ENCODE measurements at regions not wholly inside any gene's neighbourhood (a gene's known extent, or its start where the extent isn't known, plus 50 kb on each side); places are given as distances from the start of the nearest gene placed in this dataset.

GRCh38 chr5:8289779-8290178, 420.8 kb downstream of the MTRR start:
- Histone ChIP-seq H3K36me3 (no peaks in the 10 kb centered on the region), H3K4me1 (no peaks in the 10 kb centered on the region), H3K4me3 (ENCODE audit: low read depth, low read length) (no peak overlapping the region), H3K27me3 (no peaks in the 10 kb centered on the region), H3K9me3 (no peaks in the 10 kb centered on the region)
- TF ChIP-seq, protein P1, sequence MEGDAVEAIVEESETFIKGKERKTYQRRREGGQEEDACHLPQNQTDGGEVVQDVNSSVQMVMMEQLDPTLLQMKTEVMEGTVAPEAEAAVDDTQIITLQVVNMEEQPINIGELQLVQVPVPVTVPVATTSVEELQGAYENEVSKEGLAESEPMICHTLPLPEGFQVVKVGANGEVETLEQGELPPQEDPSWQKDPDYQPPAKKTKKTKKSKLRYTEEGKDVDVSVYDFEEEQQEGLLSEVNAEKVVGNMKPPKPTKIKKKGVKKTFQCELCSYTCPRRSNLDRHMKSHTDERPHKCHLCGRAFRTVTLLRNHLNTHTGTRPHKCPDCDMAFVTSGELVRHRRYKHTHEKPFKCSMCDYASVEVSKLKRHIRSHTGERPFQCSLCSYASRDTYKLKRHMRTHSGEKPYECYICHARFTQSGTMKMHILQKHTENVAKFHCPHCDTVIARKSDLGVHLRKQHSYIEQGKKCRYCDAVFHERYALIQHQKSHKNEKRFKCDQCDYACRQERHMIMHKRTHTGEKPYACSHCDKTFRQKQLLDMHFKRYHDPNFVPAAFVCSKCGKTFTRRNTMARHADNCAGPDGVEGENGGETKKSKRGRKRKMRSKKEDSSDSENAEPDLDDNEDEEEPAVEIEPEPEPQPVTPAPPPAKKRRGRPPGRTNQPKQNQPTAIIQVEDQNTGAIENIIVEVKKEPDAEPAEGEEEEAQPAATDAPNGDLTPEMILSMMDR (IDR thresholded peaks at IDR 0.05; ENCODE audit: low read depth, low read length) = no peak
- DNase-seq = no peak

- no peak for DNase-seq
- TF ChIP-seq, protein P1 (IDR thresholded peaks at IDR 0.05; ENCODE audit: low read depth, low read length) = no peak
- Histone ChIP-seq H3K27me3 (no peaks in the 10 kb centered on the region), H3K36me3 (no peaks in the 10 kb centered on the region), H3K4me3 (ENCODE audit: low read depth, low read length) (no peak overlapping the region), H3K4me1 (no peaks in the 10 kb centered on the region), H3K9me3 (no peaks in the 10 kb centered on the region)
Measured at GRCh38 chr5:8290721-8291120, 421.8 kb downstream of the MTRR start.

GRCh38 chr5:8291641-8292040, 422.7 kb downstream of the MTRR start:
- Histone ChIP-seq H3K4me1 (no peaks in the 10 kb centered on the region), H3K36me3 (no peaks in the 10 kb centered on the region), H3K4me3 (ENCODE audit: low read depth, low read length) (no peak overlapping the region), H3K9me3 (no peaks in the 10 kb centered on the region), H3K27me3 (no peaks in the 10 kb centered on the region)
- TF ChIP-seq, protein P1 (IDR thresholded peaks at IDR 0.05; ENCODE audit: low read depth, low read length) = no peak
- no peak for DNase-seq

- Histone ChIP-seq H3K36me3 (no peaks in the 10 kb centered on the region), H3K27me3 (no peaks in the 10 kb centered on the region), H3K4me3 (ENCODE audit: low read depth, low read length) (no peak overlapping the region), H3K9me3 (no peaks in the 10 kb centered on the region), H3K4me1 (no peaks in the 10 kb centered on the region)
- DNase-seq = no peak
- TF ChIP-seq, protein P1 (IDR thresholded peaks at IDR 0.05; ENCODE audit: low read depth, low read length) = no peak
Measured at GRCh38 chr5:8295141-8295540, 426.2 kb downstream of the MTRR start.

DNA sequence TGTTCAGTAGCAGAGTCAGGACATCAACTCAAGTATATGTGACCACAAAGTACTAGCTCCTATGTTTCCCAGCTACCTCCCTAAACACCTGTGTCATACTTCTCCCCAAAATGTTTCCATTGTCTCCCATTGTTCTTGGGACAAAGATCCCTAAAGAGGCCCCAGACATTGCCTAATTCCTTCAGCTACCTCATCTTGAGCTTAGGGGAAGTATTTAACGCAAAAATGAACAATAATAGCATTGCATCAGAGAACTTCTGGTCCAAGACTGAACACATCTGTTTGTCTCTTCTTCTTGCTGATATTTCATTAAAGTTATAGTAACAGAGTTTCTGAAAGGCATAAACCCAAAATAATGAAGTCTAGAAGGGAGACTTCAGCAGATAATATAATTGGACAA, 430.8 kb downstream of the MTRR start:
- TF ChIP-seq, protein P1 (IDR thresholded peaks at IDR 0.05; ENCODE audit: low read depth, low read length) = no peak
- Histone ChIP-seq H3K4me3 (ENCODE audit: low read depth, low read length) (no peak overlapping the region), H3K4me1 (no peaks in the 10 kb centered on the region), H3K27me3 (no peaks in the 10 kb centered on the region), H3K36me3 (no peaks in the 10 kb centered on the region), H3K9me3 (no peaks in the 10 kb centered on the region)
- no peak for DNase-seq

DNA sequence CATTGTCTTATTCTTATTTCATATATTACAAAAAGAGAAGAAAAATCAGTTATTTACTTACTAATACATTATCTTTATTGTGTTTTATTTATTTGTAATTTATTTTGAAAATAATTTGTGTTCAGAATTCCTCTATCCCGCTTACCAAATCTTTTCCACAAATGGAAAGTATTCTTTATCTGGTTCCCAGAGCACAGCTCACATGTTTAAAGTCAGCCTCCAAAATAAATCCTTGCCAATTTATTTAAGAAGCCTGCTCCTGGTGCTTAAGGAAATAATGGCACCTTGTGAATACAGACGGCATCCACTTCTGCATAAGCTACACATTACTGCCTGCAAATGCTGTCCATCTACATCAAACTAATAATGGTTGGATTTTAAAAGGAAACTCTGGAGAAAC, 435.4 kb downstream of the MTRR start:
- TF ChIP-seq, protein P1 (IDR thresholded peaks at IDR 0.05; ENCODE audit: low read depth, low read length) = no peak
- H3K9me3 ChIP-seq = no peaks in the 10 kb centered on the region
- H3K36me3 ChIP-seq = no peaks in the 10 kb centered on the region
- no peaks in the 10 kb centered on the region for H3K27me3 ChIP-seq
- no peak for DNase-seq
- H3K4me3 ChIP-seq (ENCODE audit: low read depth, low read length) = no peak overlapping the region
- H3K4me1 ChIP-seq = no peaks in the 10 kb centered on the region
